ENCODE measurements at regions not wholly inside any gene's neighbourhood (a gene's known extent, or its start where the extent isn't known, plus 50 kb on each side); places are given as distances from the start of the nearest gene placed in this dataset.

- DNase-seq (ENCODE audit: low spot score): no peak
- Histone ChIP-seq H3K4me3 (ENCODE audit: low read depth, low read length, poor library complexity, severe bottlenecking) (no peak overlapping the region), H3K27ac (ENCODE audit: low read depth, low read length, poor library complexity, severe bottlenecking) (no peak overlapping the region), H3K9me3 (ENCODE audit: low read depth, low read length, poor library complexity, severe bottlenecking) (peaks cover 8% of the 10 kb centered on the region), H3K36me3 (ENCODE audit: insufficient read depth, low read length, poor library complexity, severe bottlenecking) (no peaks in the 10 kb centered on the region), H3K4me1 (ENCODE audit: insufficient read depth, low read length, poor library complexity, severe bottlenecking) (no peaks in the 10 kb centered on the region), H3K27me3 (replicated peaks; ENCODE audit: insufficient read depth, low read depth, low read length, poor library complexity) (no peaks in the 10 kb centered on the region)
- ChIA-PET POLR2A (ENCODE audit: low non-redundant PET) (interaction anchor here (0.7 kb wide), 1 partner anchor 12 kb away, joined by 3 read pairs; no protein-coding TSS in a partner anchor), CTCF (no interaction called here)
- intact Hi-C loops (cut with micrococcal nuclease; ENCODE audit: unreplicated experiment): no loop called here
- BruUV-seq (replicated peaks): no TSS peak
- TF ChIP-seq CTCF (conservative IDR thresholded peaks at IDR 0.05; ENCODE audit: low read depth, low read length): no peak
- TF ChIP-seq EZH2 (IDR thresholded peaks at IDR 0.05; ENCODE audit: borderline replicate concordance, low read depth, low read length, poor library complexity, severe bottlenecking): no peak
These were observed 490.5 kb downstream of the TCERG1L start for GRCh38 chr10:130820880-130821482.

- H3K9me3 ChIP-seq (ENCODE audit: low read depth, low read length, poor library complexity, severe bottlenecking): peaks cover 15% of the 10 kb centered on the region
- CTCF ChIA-PET: no interaction called here
- no peaks in the 10 kb centered on the region for H3K36me3 ChIP-seq (ENCODE audit: insufficient read depth, low read length, poor library complexity, severe bottlenecking)
- intact Hi-C loops (cut with micrococcal nuclease; ENCODE audit: unreplicated experiment): no loop called here
- no TSS peak for BruUV-seq (replicated peaks)
- H3K27me3 ChIP-seq (replicated peaks; ENCODE audit: insufficient read depth, low read depth, low read length, poor library complexity): no peaks in the 10 kb centered on the region
- no peak for DNase-seq (ENCODE audit: low spot score)
- H3K4me3 ChIP-seq (ENCODE audit: low read depth, low read length, poor library complexity, severe bottlenecking): no peak overlapping the region
- no peaks in the 10 kb centered on the region for H3K4me1 ChIP-seq (ENCODE audit: insufficient read depth, low read length, poor library complexity, severe bottlenecking)
- POLR2A ChIA-PET (ENCODE audit: low non-redundant PET): no interaction called here
- TF ChIP-seq CTCF (conservative IDR thresholded peaks at IDR 0.05; ENCODE audit: low read depth, low read length) (no peak), EZH2 (IDR thresholded peaks at IDR 0.05; ENCODE audit: borderline replicate concordance, low read depth, low read length, poor library complexity, severe bottlenecking) (no peak)
- no peak overlapping the region for H3K27ac ChIP-seq (ENCODE audit: low read depth, low read length, poor library complexity, severe bottlenecking)
These were observed 487.1 kb downstream of the TCERG1L start for GRCh38 chr10:130824230-130825014.

- Histone ChIP-seq H3K9me3 (ENCODE audit: low read depth, low read length, poor library complexity, severe bottlenecking) (no peaks in the 10 kb centered on the region), H3K27me3 (replicated peaks; ENCODE audit: insufficient read depth, low read depth, low read length, poor library complexity) (no peaks in the 10 kb centered on the region), H3K36me3 (ENCODE audit: insufficient read depth, low read length, poor library complexity, severe bottlenecking) (no peaks in the 10 kb centered on the region), H3K27ac (ENCODE audit: low read depth, low read length, poor library complexity, severe bottlenecking) (no peak overlapping the region), H3K4me1 (ENCODE audit: insufficient read depth, low read length, poor library complexity, severe bottlenecking) (no peaks in the 10 kb centered on the region), H3K4me3 (ENCODE audit: low read depth, low read length, poor library complexity, severe bottlenecking) (no peak overlapping the region)
- TF ChIP-seq CTCF (conservative IDR thresholded peaks at IDR 0.05; ENCODE audit: low read depth, low read length): no peak
- no peak for TF ChIP-seq EZH2 (IDR thresholded peaks at IDR 0.05; ENCODE audit: borderline replicate concordance, low read depth, low read length, poor library complexity, severe bottlenecking)
- no peak for DNase-seq (ENCODE audit: low spot score)
- ChIA-PET CTCF (no interaction called here), POLR2A (ENCODE audit: low non-redundant PET) (no interaction called here)
- BruUV-seq (replicated peaks): no TSS peak
- intact Hi-C loops (cut with micrococcal nuclease; ENCODE audit: unreplicated experiment): no loop called here
These were observed 477.9 kb downstream of the TCERG1L start for GRCh38 chr10:130833596-130833995.

Measured in A673 (cell line).